GM21360 (cell line): ENCODE measurements at regions not wholly inside any gene's neighbourhood (a gene's known extent, or its start where the extent isn't known, plus 50 kb on each side); places are given as distances from the start of the nearest gene placed in this dataset.
"Not testable (repeated sequence)": the region's sequence is repeated elsewhere in the genome, so short reads cannot be mapped to it uniquely, and the experiment has no call there.

Experiments
- ATAC-seq: cut with Tn5 transposase; IDR thresholded peaks from one replicate; pipeline ENCODE4 v1.9.1; 2021; ENCODE audit warnings: mild to moderate bottlenecking, moderate library complexity; ENCODE audit not compliant: unreplicated experiment

GRCh38 chr4:148964456-148964855 is 522.2 kb upstream of the NR3C2 start:
- ATAC-seq: no peak

GRCh38 chr4:148962539-148963290 is 520.5 kb upstream of the NR3C2 start:
- ATAC-seq: no peak

- ATAC-seq: no peak
Observed at GRCh38 chr4:148961526-148961925, 519.3 kb upstream of the NR3C2 start.

DNA sequence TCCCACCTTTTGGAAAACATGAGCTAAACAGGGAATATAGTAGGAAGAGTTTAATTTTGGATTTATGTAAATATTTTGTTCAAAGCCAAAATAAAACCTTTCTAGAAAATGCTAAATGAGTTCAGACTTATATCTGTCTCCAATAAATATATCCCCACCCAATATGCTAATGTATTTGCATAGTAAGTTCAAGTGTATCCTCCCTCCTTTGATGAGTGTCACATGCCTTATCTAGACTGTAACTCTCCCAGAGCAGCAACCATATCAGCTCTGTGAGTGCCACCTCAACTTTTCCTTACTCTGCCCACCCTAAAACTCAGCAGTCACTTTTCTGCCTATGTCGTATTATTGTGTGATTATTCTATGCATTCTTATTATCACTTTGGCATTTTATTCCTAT is 516.1 kb upstream of the NR3C2 start:
- ATAC-seq: no peak

DNA sequence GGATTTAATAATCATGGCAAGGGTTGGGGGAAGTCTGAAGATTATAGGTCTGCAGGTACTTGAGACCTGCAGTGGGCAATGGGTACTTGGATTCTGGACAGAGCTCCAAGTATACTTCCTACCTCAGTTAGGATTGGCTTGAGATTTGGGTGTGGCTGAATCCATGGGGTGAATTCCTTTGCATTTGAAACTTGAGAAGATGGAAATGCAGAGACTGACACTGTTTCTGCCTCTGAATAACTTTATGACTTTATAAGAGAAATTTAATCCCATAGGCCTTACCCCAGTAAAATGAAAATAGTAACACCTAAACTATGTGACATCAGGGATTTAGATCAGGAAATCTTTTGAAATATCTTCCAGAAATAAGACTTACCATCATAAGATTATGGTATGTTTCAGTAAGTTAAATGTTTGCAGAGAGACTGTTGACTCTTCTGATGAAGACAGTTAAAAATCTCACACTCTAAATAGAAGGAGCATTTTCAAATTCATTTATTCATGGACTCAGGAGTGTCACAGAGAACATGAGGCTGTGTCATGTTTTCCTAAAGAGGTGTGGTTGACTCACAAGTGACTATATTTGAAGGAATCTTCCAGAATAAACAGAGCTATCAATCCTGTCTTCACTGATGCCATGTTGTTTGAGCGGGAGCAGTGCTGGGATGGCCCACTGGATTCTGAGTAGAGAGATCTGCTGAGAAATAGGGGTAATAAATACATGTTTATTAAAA is 513.5 kb upstream of the NR3C2 start:
- ATAC-seq: no peak

GRCh38 chr4:148954011-148954749 is 512.0 kb upstream of the NR3C2 start:
- no peak for ATAC-seq

- no peak for ATAC-seq
Observed at GRCh38 chr4:148951346-148951745, 509.1 kb upstream of the NR3C2 start.

DNA sequence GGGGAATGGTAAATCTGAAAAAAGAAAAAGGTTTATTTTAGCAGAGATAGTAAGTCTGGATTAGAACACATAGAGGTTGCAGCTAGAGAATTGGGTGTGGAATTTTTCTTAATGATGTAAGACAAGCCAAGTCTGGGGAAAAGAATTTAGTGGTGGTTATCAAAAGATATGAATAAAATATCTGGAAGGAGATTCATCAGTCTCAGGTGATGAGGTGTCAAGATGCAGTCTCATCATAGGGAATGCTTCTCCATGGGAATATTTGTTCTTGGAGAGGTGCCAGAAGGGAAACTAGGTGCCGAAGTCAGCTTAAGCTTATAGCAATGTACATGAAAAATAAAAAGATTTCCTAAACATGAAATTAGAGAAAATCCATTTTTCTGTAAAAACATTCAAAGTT is 504.1 kb upstream of the NR3C2 start:
- no peak for ATAC-seq

DNA sequence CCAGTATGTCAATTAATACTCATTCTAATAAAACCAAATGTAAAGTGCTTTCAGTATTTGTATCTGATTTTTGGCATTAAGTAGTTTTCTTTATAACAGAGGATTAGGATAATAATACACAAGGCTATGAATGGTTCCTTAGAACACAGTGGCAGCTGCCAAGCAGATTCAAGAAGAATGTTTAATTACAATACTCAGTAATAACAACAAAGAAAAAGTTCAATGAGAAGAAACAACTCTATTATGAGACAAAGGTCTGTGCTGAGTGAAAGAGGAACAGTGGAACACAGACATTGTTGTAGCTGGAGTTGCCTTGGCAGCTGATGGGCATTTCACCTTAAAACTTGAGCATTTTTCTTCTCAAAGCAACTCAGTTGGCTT is 502.6 kb upstream of the NR3C2 start:
- no peak for ATAC-seq

GRCh38 chr4:148944136-148944838 is 502.1 kb upstream of the NR3C2 start:
- ATAC-seq: no peak

DNA sequence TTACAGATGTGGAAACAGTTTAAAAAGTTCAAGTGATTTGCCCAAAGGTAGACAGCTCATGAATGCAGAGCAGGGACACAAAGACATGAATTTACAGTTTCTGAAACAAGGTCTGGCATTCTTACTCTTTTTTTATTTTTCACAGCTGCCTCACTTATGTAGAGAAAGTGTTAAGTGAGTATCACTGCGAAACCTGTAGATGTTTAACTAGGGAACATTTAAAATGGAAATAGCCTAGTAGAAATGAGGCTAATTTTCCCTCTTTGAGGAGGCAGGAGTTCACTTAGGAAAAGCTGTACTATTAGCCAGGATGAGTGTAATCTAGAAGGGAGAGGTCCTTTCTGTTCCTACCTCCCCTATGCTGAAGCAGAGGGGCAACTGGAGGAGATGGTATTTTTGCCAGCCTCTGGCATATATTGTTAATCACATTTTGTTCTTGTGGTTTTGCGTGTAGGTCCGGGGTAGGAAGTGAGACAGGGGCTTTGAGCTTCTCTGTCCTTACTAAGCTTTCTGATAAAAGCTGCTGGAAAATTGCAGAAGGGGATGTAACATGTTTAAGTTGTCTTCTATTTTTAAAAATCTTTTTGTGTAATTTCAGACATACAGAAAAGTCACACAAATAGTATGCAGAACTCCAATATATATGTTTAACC is 492.8 kb upstream of the NR3C2 start:
- ATAC-seq: no peak

- no peak for ATAC-seq
Observed at GRCh38 chr4:148926276-148927260, 484.4 kb upstream of the NR3C2 start.

DNA sequence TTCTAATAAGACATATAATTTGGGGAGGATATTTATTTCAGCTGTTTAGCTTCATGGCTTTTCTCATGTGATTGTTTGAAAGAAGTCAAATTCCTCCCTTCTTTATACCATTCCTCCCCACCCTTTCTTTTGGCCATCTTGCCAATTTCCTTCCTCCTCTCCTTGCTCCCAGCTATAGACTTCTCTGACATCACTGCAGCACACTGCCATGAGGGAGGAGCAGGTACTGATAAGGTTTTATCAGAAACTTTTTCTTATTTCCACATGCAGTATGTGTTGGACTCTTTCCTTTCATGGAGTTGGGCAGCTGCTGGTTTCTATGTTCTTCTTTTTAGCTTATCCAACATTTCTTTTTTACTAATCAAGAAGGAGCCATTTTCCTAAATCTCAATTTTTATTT is 481.7 kb upstream of the NR3C2 start:
- ATAC-seq: no peak

DNA sequence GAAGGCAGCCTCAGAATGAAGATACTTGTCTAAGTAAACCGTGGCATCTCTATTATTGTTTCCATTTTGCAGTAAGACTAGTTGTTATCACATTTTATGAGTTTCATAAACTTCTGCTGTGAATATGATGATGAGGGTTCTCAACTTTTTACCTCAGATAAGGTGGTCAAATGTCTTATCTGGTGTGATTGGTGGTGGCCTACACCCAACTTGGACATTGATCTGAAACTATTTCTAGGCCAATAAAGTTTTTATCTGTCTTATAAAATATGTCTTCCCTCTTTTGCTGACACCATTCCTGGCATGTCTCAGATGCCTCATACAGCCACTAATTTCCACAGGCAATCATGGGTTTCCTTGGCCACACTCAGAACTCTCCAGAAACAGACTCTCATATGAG is 480.3 kb upstream of the NR3C2 start:
- no peak for ATAC-seq

DNA sequence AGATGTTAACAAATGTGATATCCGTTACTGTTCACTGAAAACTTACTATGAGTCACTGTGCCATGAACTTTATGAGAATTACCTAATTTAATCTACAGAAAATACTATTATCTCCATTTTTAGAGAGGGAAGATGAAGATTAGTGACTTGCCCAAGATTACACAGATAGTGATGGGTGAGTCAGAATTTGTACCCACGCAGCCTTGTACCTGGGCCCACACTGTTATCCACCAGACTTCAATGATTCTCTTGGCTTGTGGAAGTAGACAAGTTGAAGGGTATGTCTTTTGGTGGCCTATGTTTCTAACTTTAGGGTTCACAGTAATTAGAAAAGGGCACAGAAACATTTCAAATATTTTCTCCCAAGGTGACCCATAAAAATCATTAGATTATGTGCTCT is 472.5 kb upstream of the NR3C2 start:
- no peak for ATAC-seq

- no peak for ATAC-seq
Observed at GRCh38 chr4:148914301-148914700, 472.1 kb upstream of the NR3C2 start.

GRCh38 chr4:148903388-148903787 is 461.2 kb upstream of the NR3C2 start:
- ATAC-seq: no peak

DNA sequence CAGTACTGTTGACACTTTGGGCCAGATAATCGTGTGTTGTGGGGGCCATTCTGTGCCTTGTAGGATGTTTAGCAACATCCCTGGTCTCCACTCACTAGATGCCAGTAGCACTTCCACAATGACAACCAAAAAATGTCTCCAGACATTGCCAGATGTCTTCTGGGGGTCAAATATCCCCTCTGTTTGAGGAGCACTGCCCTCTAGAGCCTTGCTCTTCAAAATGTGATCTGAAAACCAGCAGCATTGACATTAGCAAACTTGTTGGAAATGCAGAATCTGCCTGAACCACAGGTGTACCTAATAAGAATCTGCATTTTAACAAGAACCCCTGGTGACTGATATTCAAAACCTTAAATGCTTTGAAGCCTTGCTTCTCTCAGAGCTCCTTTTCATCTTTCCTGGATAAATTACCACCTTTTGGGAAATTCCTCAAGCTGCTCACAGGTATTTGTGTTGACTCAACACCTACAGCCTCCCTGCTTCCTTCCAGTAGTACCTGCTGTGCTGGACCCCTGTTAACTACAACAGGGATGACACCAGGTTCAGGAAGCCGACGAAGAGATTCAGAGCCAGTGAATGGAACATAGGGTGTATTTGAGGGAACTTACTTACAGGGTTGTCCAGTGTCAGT is 459.0 kb upstream of the NR3C2 start:
- no peak for ATAC-seq

DNA sequence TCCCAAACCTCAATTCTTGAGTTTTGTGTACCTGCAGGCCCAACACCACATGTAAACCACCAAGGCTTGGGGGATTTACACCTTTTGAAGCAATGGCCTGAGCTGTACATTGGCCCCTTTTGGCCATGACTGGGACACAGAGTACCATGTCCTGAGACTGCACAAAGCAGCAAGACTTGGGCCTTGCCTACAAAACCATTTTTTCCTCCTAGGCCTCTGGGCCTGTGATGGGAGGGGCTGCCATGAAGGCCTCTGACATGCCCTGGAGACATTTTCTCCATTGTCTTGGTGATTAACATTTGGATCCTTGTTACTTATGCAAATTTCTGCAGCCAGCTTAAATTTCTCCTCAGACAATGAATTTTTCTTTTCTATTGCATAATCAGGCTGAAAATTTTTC is 455.9 kb upstream of the NR3C2 start:
- not testable (repeated sequence) for ATAC-seq
